Lung microvascular endothelial cell (primary cell): ENCODE measurements at regions not wholly inside any gene's neighbourhood (a gene's known extent, or its start where the extent isn't known, plus 50 kb on each side); places are given as distances from the start of the nearest gene placed in this dataset.

Experiments used
- DNase-seq, 2 donors: peaks; one replicate each; pipeline versions ENCODE4 v3.0.0 to v3.0.0-alpha.2; 2010; ENCODE audit warnings: low read depth in 2 of 2

DNA sequence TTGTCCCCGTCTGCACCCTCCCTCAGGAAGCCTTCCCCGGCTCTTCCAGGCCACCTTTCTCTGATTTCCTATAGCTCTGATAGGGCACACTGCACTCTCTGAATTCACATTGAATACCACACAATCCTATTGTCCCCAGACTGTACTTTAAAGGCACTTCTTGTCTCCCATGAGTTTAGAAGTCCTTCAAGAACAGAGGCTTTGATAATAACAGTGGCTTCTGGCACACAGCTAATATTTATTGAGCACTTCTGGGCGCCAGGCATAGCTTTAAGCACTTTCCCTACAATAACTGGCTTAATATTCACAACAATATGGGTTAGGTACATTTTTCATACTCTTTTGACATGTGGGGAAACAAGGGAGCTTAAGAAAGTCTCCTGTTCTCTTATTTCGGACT, 169.7 kb upstream of the IRX6 start:
- no peak for DNase-seq

DNA sequence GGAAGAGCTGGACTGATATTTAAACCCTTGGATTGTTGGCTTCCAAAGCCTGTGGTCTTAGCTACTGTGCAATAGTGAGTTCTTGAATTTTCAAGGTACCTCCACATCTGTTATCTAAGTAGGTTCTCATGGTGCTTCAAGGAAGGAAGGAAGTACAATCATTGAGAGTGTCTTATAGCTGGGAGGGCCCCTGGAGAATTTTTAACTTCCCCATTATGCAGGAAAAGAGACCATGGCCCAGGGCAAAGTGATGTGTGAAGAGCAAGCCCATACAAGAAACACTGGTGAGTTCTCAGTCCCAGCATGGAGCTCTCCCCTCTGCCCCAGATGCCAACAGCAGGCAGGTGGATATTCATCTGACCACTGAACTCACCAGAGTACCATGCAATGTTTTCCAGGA, 169.0 kb upstream of the IRX6 start:
- DNase-seq: no peak

DNA sequence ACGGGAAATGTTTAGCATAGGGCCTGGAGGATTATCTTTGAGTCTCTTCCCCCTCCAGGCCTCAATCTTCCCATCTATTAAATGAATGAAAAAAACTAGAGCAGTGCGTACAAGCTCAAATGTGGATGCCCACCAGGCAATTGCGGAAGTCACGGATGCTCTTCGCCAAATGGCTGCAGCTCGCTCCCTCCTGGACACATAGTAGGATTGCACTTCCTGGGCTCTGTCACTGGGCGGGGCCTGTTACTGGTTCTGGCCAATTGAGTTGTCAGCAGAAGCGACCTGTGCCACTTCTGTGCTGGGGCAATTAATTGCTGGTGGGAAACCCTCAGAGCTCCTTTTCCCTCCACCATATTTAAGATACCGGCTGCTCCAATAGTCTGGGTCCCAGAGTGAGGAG, 168.2 kb upstream of the IRX6 start:
- DNase-seq: no peak

DNA sequence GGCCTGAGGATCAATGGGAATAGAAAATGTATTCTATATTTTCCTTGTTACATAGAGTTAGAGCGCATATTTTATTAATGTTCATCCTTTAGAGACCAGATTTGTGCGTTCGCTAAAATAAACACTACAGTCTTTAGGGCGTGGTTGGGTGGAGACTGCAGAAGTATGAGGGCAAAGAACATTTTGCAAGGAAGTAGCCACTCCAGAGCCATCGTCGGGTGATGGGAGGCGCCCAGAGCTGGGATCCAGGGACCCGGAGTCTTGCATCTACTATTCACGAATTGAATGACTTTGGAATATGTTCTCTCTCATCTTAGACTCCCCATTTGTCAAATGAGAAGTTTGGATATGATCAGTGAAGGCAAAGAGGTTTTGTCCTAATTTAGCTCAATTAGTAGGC, 154.2 kb upstream of the IRX6 start:
- no peak for DNase-seq

DNA sequence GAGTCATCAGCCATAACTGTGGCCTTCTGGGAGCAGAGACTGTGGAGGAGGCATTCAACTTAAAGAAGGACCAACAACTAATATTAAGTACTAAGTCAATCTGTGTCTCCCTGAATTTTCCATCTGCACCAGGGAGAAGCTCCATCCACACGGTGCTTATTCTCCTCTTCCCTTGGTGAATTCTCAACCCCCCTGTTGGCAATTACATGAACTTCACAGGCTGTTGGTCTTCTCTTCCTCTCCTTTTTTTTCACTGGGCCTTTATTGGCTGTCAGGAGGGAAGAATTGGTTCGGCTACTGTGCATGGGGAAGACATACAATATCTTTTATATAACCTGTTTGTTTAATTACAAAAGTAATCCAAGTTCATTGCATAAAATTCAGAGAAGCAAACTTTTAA, 152.8 kb upstream of the IRX6 start:
- DNase-seq: no peak

DNA sequence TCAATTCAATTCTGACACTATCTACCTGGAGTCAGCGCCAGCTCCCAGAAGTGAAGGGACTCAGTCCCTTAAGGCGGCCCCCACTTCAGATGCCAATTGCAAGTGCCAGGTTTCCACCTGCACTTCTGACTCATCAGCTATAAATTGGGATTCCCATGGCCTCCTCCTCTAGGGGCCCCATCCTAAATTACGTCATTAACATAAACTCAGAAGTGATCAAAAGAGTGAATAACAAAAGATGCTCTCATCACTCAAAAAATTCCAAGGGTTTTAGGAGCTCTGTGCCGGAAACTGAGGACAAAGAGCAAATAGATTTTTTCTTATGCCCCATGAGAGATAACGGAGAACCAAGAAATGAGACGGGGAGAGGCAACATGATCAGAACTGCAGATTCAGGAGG, 148.6 kb upstream of the IRX6 start:
- no peak for DNase-seq

DNA sequence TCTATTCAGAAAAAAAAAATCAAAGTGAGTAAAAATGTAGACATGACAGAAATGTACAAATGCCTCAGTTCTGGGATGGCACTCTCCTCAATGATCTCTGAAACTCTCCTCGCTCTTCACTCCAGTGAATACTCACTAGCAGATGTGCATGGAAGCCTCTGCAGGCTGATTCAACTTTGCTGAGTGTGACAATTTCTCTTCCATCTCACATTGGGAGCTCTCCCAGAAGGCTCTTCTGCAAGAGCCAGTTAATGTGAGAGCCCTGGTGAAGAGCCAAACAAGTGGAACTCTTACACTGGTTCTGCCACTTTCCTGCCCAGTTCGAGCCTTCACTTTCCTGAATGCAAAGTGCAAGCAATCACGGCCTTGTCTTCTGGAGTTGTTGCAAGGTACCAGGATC, 147.1 kb upstream of the IRX6 start:
- no peak for DNase-seq

DNA sequence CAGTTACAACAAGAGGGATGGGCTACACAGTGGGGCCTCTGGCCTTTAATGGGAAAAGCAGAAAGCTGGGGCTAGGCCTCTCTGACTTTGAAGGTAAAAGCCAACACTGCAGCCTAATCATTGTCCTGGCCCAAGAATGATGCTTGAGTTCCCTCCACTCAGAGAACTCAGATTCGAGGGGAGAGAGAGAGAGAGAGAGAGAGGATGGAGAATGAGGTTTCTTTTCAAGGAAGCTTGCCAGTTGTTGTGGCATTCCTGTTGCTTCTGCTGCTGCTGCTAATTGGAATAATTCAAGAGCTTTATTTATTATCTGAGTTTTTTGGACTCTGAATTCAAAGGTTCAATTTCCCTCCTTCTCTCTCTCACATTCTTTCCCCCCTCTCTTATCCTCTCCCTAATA, 144.6 kb upstream of the IRX6 start:
- no peak for DNase-seq

DNA sequence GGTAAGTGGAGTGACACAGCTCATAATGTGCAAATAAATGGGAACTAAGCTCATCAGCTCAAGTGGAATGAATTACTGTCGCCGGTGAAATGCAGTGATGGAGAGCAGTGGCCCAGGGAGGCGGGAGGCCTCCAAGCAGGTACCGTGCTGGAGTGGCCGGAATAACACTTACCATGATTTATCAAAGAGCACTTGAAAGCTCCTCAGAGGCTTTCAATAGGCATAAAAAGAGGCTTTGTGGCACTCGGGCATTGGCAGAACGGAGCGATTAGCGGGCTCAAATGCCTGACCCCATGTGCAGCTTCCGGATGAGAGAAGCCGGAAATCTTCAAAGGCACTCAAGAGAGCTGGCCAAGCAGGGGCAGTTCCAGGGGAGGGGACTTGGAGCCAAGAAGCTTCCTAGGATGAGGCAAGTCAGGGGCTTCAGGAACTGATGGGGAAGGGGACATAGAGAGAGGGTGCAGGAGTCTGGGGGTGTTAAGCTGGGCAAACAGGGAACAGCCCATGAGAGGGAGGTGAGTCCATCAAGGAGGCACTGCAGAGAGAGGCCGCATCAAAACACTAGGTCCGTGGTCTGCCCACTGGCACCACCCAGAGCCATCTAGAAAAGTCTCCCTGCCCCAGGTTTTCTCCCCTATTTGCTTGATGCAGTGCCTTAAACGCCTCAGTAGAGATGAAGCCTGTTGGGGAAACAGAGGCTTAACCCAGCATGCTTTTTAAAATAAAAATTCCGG, 144.0 kb upstream of the IRX6 start:
- DNase-seq: no peak

DNA sequence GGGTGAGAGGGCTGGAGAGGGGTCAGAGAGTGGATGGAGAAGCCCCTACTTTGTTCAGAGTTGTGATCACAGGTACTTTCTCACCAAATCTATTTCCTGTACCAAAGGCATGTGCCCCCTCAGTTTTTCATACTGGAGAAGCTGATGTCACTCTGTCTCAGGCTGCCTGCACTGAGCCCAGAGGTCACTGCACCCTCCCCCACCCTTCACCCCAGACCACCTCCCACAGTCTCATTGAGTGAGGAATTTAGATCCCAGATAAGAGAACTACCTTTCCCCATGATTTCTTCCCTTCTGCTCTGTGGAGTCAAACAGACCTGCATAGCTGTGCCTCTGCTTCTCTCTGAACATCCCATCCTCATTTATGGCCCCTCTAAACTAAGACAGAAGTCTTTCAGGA, 140.0 kb upstream of the IRX6 start:
- no peak for DNase-seq

DNA sequence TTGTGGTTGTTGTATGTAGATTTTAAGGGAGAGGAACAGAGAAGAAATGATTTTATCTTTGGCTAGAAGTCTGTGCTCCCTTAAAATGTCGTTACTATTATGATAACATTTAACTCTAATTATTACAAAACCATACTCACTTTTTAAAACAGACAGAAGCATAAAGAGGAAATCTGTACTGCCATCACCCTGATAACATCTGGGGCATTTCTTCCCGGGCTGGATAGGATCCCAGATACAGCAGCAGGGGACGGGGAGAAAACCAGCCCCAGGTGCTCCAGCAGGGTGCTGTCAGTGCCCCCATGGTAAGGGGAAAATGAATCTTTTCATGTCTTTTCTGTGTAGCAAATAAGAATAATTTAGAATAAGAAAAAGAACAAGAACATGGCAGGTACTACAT, 139.4 kb upstream of the IRX6 start:
- no peak for DNase-seq

DNA sequence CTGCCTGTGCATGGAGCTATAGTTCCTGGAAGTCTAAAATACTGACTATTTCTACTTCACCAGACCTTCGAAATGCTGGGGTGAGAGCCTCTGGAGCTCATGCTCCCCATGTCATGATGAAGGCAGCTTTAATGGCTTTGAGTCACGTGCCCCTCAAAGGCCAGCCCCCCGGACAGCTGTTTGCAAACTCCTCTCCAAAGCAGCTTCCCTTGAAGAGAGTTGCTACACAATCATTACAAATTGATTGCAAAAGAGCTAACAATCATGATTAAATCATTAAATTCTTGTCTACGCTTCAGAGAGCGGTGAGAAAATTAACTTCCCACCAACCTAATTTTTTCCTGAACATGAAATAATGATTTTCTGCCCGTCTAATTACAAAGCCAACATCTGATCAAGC, 134.8 kb upstream of the IRX6 start:
- no peak for DNase-seq

DNA sequence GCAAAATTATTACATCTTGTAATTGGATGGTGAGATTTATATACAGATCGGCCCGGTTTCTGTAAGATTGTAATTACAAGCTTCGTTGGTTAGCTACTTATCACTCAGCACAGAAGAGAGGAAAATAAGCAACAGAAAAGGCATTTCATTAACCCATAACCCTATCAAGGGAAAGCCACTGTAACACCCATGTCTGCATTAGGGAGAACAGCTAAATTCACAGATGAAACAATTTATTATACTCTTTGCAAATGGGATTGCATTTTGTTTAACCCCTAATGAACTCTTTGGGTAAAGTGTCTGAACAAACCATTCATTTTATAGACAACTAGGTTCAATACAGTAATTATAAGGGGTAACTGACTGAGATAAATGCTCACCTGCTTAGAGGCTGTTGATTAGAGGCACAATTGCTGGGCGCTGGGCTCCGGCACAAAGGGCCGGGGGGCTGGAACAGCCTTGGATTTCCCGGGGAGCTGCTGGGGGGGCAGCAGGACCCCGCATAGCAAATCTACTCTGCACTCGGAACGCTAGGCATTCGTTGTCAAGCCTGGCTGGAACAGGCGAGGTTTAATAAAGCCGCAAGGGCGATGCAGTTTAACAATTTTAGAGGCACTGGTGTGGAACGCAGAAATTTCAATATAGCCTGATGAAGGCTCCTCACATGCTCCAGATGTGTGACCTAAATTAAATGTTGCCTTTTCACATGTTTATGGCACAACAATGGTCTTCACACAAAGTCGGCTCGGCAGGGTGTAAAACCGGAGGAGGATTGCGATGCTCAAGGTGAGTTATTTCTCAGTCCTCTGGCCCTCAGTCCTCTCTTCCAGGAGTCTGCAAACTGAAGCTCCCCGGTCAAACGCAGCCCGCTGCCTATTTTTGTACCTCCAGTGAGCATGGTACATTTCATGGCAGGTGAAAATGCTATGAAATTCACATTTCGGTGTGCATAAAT, 134.0 kb upstream of the IRX6 start:
- no peak for DNase-seq

DNA sequence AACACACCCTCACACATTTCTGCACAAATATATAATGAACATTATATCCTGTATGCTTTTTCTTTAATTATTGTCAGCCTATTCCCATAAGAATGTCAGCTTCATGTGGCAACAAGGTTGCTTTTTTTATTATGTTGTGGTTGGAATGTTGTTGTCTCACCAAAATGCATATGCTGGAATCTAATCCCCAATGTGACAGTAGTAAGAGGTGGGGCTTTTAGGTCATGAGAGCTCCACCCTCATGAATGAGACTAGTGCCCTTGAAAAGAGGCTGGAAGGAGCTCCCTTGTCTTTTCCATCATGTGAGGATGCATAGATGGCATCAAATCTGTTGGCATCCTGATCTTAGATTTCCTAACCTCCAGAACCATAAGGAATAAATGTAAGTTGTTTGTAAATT, 131.3 kb upstream of the IRX6 start:
- DNase-seq: no peak

DNA sequence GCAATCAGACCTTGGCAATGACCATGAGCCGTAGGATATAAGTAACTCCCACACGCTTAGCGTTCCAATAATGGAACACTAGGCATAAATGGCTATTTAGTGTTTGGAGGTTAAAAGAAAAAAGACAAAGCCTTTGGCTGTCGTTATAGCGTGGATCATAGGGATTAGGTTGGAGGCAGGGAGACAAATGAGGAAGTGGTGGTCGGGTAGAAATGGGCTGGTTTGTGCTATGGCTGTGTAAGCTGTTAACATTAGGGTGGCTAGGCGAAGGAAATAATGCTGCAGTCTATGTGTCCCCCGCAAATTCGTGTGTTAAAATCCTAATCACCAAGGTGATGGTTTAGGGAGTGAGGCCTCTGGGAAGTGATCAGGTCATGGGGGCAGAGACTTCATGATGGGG, 120.4 kb upstream of the IRX6 start:
- DNase-seq: no peak

DNA sequence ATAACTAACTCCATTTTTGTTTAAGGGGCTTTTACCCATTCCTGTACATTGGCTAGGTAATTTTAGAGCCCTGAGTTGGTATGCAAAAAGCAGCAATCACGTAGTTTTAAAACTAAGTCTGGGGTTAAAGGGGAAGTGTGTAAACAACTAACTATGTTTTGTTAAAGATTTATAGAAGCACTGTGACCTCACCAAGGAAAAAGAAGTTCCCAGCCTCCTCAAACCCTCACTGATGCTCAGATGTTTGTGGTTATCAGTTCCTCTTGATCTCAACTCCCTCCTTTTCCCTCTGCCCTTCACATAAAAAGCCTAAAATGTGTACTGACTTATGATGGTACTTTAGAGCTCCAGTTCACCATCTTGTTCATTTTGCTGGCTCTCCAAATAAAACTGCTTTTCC, 119.9 kb upstream of the IRX6 start:
- no peak for DNase-seq

DNA sequence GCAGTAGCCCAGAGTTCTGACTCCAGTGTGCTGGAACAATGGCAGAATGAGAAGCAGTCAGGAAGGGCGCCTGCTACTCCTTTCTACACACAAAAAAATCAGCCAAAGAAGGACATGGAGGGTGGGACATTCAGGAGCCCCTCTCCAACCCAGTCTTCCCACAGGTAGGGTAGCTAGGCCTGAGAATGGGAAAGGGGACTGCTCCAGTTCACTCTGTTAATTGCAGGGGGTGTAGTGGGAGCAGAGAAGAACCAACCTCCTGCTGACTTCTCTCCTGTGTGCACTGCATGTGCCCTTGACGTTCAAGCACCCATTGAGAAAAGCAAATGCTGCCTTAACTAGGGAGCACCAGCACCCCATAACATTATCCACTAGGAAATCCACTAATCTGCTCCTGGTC, 119.1 kb upstream of the IRX6 start:
- no peak for DNase-seq

DNA sequence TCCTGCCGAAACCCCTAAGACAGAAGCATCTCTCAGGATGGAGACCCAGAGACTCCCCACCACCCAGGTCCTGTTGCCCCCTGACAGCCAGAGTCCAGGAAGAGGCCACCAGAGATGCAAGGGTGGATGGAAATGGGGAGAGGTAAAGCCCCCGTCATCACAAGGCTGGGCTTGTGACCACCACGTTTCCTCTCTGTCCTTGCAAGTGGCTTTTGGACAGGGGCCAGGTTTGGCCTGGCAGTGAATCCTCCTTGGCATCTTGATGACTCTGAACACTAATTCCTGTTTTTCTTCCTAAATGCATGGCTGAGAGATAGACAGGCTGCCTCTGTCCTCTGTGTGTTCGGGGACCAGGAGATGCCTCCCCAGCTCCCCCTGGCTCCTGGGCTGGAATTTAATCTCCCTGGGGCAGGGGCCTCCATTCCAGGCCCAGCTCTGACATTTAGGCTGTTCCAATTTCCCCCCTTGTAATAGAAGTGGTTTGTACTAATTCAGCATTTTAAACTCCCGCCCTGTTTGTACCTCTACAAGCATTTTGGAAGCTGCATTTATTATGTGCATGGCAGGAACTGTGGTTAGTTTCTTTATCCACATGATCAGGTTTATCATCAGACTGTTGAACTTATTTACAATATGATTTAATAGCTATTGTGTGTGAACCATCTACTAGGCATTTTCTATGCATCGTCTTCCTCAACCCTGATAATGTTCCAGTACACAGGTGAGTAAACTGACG, 116.1 kb upstream of the IRX6 start:
- no peak for DNase-seq

DNA sequence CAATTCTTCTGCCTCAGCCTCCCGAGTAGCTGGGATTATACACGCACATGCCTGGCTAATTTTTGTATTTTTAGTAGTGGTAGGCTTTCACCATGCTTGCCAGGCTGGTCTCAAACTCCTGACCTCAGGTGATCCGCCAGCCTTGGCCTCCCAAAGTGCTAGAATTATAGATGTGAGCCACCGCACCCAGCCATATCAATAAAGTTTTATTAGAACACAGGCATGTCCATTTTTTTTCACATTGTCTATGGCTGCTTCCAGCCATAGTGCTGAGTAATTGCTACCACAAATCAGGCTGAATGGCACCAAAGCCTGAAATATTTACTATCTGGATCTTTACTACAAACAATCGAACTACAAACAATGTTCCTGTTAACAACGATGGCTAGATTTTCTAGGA, 114.4 kb upstream of the IRX6 start:
- no peak for DNase-seq

DNA sequence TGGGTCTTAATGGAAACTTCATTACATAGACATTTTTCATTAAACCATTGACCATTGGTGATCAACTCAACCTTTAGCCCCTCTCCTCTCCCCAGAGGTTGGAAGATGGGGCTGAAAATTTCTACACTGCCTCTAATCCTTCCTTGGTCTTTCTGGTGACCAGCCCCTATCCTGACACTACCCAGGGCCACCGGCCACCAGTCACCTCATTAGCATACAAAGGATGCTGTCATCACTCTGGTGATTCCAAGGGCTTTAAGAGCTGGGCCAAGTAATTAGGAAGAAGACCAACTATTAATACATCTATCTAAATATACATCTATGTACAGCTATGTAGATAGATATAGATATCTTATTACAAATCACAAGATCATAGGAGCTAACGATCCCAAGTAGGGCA, 111.2 kb upstream of the IRX6 start:
- DNase-seq: no peak

DNA sequence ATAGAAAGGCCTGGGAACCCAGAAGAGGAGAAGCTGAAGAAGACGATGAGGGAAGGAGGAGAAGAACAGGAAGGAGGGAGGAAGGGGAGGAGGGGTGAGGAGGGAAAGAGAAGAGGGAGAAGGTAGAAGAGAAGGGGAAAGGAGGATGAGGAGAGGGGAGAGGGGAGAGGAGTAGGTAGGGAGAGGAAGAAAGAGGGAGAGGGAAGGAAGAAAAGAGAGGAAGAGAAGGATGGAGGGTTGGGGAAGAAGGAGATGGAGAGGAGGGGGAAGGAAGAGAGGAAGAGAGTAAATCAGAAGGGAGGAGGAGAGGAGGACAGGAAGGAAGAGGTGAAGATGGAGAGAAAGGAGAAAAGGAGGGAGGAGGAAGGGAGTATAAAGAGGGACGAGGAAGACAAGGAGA, 109.6 kb upstream of the IRX6 start:
- no peak for DNase-seq

DNA sequence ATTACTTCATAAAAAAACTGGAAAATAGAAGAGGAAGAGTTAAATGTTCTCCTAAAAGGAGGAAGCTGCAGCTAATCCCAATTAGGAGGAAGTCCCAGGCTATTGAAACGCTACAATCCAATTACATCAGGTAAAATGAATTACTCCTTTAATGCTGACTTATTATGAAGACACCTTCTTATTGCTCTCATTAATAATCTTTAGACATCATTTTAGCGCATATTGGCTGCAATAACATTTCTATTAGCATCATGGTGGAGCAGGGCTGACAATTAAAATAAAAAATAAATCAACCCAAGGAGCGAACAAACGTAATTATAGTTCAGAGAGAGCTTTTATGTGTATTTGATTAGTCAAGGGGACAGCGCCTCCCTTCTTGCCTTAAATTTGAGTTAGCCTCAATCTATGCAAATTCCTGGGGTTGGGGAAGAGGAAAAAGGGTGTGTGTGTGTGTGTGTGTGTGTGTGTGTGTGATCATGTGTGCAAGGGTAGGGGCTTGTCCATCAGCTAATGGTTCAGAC, 109.0 kb upstream of the IRX6 start:
- no peak for DNase-seq
